ENCODE measurements at regions not wholly inside any gene's neighbourhood (a gene's known extent, or its start where the extent isn't known, plus 50 kb on each side); places are given as distances from the start of the nearest gene placed in this dataset.

GRCh38 chr2:220297093-220297492 lies 669.7 kb downstream of the SLC4A3 start:
- no peak for DNase-seq

GRCh38 chr2:220300806-220301205 lies 673.4 kb downstream of the SLC4A3 start:
- DNase-seq: no peak

GRCh38 chr2:220302756-220303155 lies 675.3 kb downstream of the SLC4A3 start:
- DNase-seq: no peak

- DNase-seq: no peak
These were observed 681.8 kb downstream of the SLC4A3 start for GRCh38 chr2:220309215-220309614.

GRCh38 chr2:220310451-220310861 lies 683.0 kb downstream of the SLC4A3 start:
- DNase-seq: no peak

- DNase-seq: no peak
These were observed 687.8 kb downstream of the SLC4A3 start for GRCh38 chr2:220315098-220315823.

- DNase-seq: no peak
These were observed 690.6 kb downstream of the SLC4A3 start for GRCh38 chr2:220318037-220318436.

GRCh38 chr2:220318508-220318907 lies 691.1 kb downstream of the SLC4A3 start:
- no peak for DNase-seq

GRCh38 chr2:220320326-220320725 lies 692.9 kb downstream of the SLC4A3 start:
- DNase-seq: no peak

GRCh38 chr2:220332886-220333285 lies 705.5 kb downstream of the SLC4A3 start:
- no peak for DNase-seq

GRCh38 chr2:220334210-220334609 lies 706.8 kb downstream of the SLC4A3 start:
- no peak for DNase-seq

GRCh38 chr2:220334871-220335590 lies 707.6 kb downstream of the SLC4A3 start:
- DNase-seq: no peak

- DNase-seq: no peak
These were observed 708.1 kb downstream of the SLC4A3 start for GRCh38 chr2:220335591-220335915.

GRCh38 chr2:220336771-220337170 lies 709.3 kb downstream of the SLC4A3 start:
- no peak for DNase-seq

- no peak for DNase-seq
These were observed 710.4 kb downstream of the SLC4A3 start for GRCh38 chr2:220337611-220338440.

- DNase-seq: no peak
These were observed 713.6 kb downstream of the SLC4A3 start for GRCh38 chr2:220341014-220341413.

GRCh38 chr2:220346919-220347318 lies 719.5 kb downstream of the SLC4A3 start:
- no peak for DNase-seq

GRCh38 chr2:220347626-220348025 lies 720.2 kb downstream of the SLC4A3 start:
- no peak for DNase-seq

- no peak for DNase-seq
These were observed 720.8 kb downstream of the SLC4A3 start for GRCh38 chr2:220348206-220348605.

GRCh38 chr2:220353897-220354296 lies 726.5 kb downstream of the SLC4A3 start:
- DNase-seq: no peak

GRCh38 chr2:220356076-220356475 lies 728.6 kb downstream of the SLC4A3 start:
- DNase-seq: no peak

- no peak for DNase-seq
These were observed 737.6 kb downstream of the SLC4A3 start for GRCh38 chr2:220365023-220365422.

- DNase-seq: no peak
These were observed 739.3 kb downstream of the SLC4A3 start for GRCh38 chr2:220366765-220367164.

GRCh38 chr2:220370764-220371163 lies 743.3 kb downstream of the SLC4A3 start:
- DNase-seq: no peak

All from HCEC 1CT (cell line).